OCI-LY1 (cell line): ENCODE measurements at regions not wholly inside any gene's neighbourhood (a gene's known extent, or its start where the extent isn't known, plus 50 kb on each side); places are given as distances from the start of the nearest gene placed in this dataset.

Experiments
- H2AFZ ChIP-seq: fragments of 200-600 bp; sonication (generic), shearing (Covaris generic); 2 replicates; pipeline ENCODE4 v1.6.0; 2014; ENCODE audit warnings: antibody characterized with exemption, mild to moderate bottlenecking, low read length
- H3F3A ChIP-seq: fragments of 200-600 bp; sonication (generic), shearing (Covaris generic); 2 replicates; pipeline ENCODE4 v1.6.0; 2014; ENCODE audit warnings: mild to moderate bottlenecking, antibody characterized with exemption, low read length, moderate library complexity; ENCODE audit not compliant: insufficient read depth
- H3K27ac ChIP-seq: fragments of 200-600 bp; sonication (generic); 2 replicates; pipeline ENCODE4 v1.5.1; 2014; ENCODE audit warnings: low read length, mixed run types, mild to moderate bottlenecking, low read depth; ENCODE audit not compliant: poor library complexity, severe bottlenecking
- H3K27me3 ChIP-seq: fragments of 200-600 bp; sonication (generic); 2 replicates; pipeline ENCODE4 v1.6.0; 2014; ENCODE audit warnings: antibody characterized with exemption, mild to moderate bottlenecking, low read length, moderate library complexity; ENCODE audit not compliant: insufficient read depth
- H3K36me3 ChIP-seq: fragments of 200-600 bp; sonication (generic); 2 replicates; pipeline ENCODE4 v1.6.1; 2014; ENCODE audit warnings: mild to moderate bottlenecking, antibody characterized with exemption, low read length, moderate library complexity, mixed read lengths; ENCODE audit not compliant: insufficient read depth
- H3K4me1 ChIP-seq: fragments of 200-600 bp; sonication (generic); 2 replicates; pipeline ENCODE4 v1.5.1; 2014; ENCODE audit warnings: mild to moderate bottlenecking, low read length, moderate library complexity; ENCODE audit not compliant: insufficient read depth, severe bottlenecking
- H3K4me2 ChIP-seq: fragments of 200-600 bp; sonication (generic), shearing (Covaris generic); 2 replicates; pipeline ENCODE4 v1.6.1; 2014; ENCODE audit warnings: low read length
- H3K4me3 ChIP-seq: fragments of 200-600 bp; sonication (generic); 2 replicates; pipeline ENCODE4 v1.5.1; 2014; ENCODE audit warnings: low read length, low read depth, mild to moderate bottlenecking, mixed read lengths; ENCODE audit not compliant: poor library complexity, severe bottlenecking
- H3K79me2 ChIP-seq: fragments of 200-600 bp; shearing (Covaris generic); 2 replicates; pipeline ENCODE4 v1.6.1; 2016; ENCODE audit warnings: mixed run types, low read length, mixed read lengths; ENCODE audit not compliant: insufficient read depth
- H3K9ac ChIP-seq: fragments of 200-600 bp; sonication (generic), shearing (Covaris generic); 2 replicates; pipeline ENCODE4 v1.6.1; 2014; ENCODE audit warnings: mild to moderate bottlenecking, low read length, mixed read lengths
- H3K9me2 ChIP-seq: fragments of 200-600 bp; sonication (generic), shearing (Covaris generic); 2 replicates; pipeline ENCODE4 v1.6.1; 2014; ENCODE audit warnings: low read depth, mild to moderate bottlenecking, low read length, mixed read lengths
- H3K9me3 ChIP-seq: fragments of 200-600 bp; shearing (Covaris generic); 2 replicates; pipeline ENCODE4 v1.6.1; 2014; ENCODE audit warnings: low read length, mixed read lengths
- H4K20me1 ChIP-seq: fragments of 200-600 bp; sonication (generic), shearing (Covaris generic); 2 replicates; pipeline ENCODE4 v1.6.0; 2016; ENCODE audit warnings: mild to moderate bottlenecking, low read length; ENCODE audit not compliant: insufficient read depth
- CTCF ChIP-seq: fragments of 200-600 bp; sonication (generic), shearing (Covaris generic); IDR thresholded peaks from 2 replicates; pipeline ENCODE4 v1.5.1; 2017; ENCODE audit warnings: mild to moderate bottlenecking, antibody characterized with exemption, low read length, moderate library complexity, mixed read lengths
- EZH2 ChIP-seq: fragments of 200-600 bp; sonication (generic), shearing (Covaris generic); IDR thresholded peaks from 2 replicates; pipeline ENCODE4 v1.8.0; 2017; ENCODE audit warnings: borderline replicate concordance, mixed run types, mild to moderate bottlenecking, antibody characterized with exemption, low read length, moderate library complexity, mixed read lengths

- H3K9me2 ChIP-seq = no peaks in the 10 kb centered on the region
- H2AFZ ChIP-seq = no peak overlapping the region
- H3K79me2 ChIP-seq = no peaks in the 10 kb centered on the region
- no peak overlapping the region for H3K4me2 ChIP-seq
- H3K9me3 ChIP-seq = no peaks in the 10 kb centered on the region
- no peak overlapping the region for H3K9ac ChIP-seq
- no peaks in the 10 kb centered on the region for H3K4me1 ChIP-seq
- H3K4me3 ChIP-seq = no peak overlapping the region
- no peaks in the 10 kb centered on the region for H3F3A ChIP-seq
- H4K20me1 ChIP-seq = no peaks in the 10 kb centered on the region
- no peaks in the 10 kb centered on the region for H3K36me3 ChIP-seq
- no peak overlapping the region for H3K27ac ChIP-seq
- no peak for TF ChIP-seq CTCF
- TF ChIP-seq EZH2 = no peak
- no peaks in the 10 kb centered on the region for H3K27me3 ChIP-seq
Measured at GRCh38 chr11:95606824-95607223, 182.8 kb downstream of the FAM76B start.

DNA sequence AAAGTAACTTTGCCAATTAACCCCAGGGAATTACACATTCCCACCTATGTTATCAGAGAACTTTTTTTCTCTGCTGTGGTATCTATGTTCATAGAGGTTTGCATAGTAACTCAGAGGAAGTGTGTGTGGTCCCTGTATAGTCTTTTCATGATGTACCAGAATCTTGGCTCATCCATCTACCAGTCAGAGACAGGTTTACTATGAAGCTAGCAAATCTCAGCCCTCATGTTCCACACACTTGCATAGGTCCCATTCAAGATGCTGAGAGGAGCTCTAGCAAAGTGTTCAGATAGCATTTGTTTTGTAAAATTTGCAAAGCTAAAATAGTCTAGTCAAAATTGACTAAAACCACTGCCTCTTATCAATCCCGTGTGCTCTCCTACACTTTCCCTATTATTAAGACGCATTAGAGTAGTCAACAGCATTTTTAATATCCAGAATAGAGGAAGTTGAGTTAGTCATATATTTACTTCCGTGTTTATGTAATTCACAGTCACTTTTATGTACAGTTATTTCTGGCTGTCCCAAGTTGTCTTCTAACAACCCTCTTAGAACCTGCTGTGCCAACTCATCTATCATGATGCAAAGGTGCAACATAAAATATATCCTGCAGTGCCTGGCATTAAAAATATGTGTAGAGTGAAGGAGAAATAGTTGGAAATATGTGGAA lies 184.2 kb downstream of the FAM76B start:
- Histone ChIP-seq H3F3A (no peaks in the 10 kb centered on the region), H3K9me3 (no peaks in the 10 kb centered on the region), H3K4me1 (no peaks in the 10 kb centered on the region), H4K20me1 (no peaks in the 10 kb centered on the region), H3K27ac (no peak overlapping the region), H3K9ac (no peak overlapping the region), H3K4me3 (no peak overlapping the region), H3K27me3 (no peaks in the 10 kb centered on the region), H3K4me2 (no peak overlapping the region), H2AFZ (no peak overlapping the region), H3K9me2 (no peaks in the 10 kb centered on the region), H3K36me3 (no peaks in the 10 kb centered on the region), H3K79me2 (no peaks in the 10 kb centered on the region)
- TF ChIP-seq EZH2 (no peak), CTCF (no peak)

GRCh38 chr11:95599959-95600586 lies 189.5 kb downstream of the FAM76B start:
- TF ChIP-seq CTCF = no peak

More at GRCh38 chr11:95599959-95600586, 189.5 kb downstream of the FAM76B start:
- H3K79me2 ChIP-seq = no peaks in the 10 kb centered on the region
- no peak overlapping the region for H3K4me3 ChIP-seq
- no peaks in the 10 kb centered on the region for H3K36me3 ChIP-seq
- H3K9me3 ChIP-seq = no peaks in the 10 kb centered on the region
- no peaks in the 10 kb centered on the region for H3F3A ChIP-seq
- no peak overlapping the region for H3K9ac ChIP-seq
- no peak overlapping the region for H3K4me2 ChIP-seq
- no peak overlapping the region for H3K27ac ChIP-seq
- no peaks in the 10 kb centered on the region for H4K20me1 ChIP-seq
- H3K9me2 ChIP-seq = no peaks in the 10 kb centered on the region
- no peaks in the 10 kb centered on the region for H3K4me1 ChIP-seq
- H3K27me3 ChIP-seq = no peaks in the 10 kb centered on the region
- no peak overlapping the region for H2AFZ ChIP-seq
